ENCODE measurements at regions not wholly inside any gene's neighbourhood (a gene's known extent, or its start where the extent isn't known, plus 50 kb on each side); places are given as distances from the start of the nearest gene placed in this dataset.

- TF ChIP-seq CTCF (IDR thresholded peaks at IDR 0.05; ENCODE audit: insufficient read depth, low read depth, low read length) (no peak), EZH2 (IDR thresholded peaks at IDR 0.05; ENCODE audit: insufficient read depth, low read length) (no peak)
Observed at GRCh38 chr10:76735866-76736265, 901.7 kb downstream of the KCNMA1 start.
